H1 (cell line): ENCODE measurements at regions not wholly inside any gene's neighbourhood (a gene's known extent, or its start where the extent isn't known, plus 50 kb on each side); places are given as distances from the start of the nearest gene placed in this dataset.

Experiments
- CHD7 ChIP-seq: fragments of 300-600 bp; sonication (generic); IDR thresholded peaks from 2 replicates; pipeline ENCODE4 v1.7.1; 2012; ENCODE audit warnings: low read length, moderate library complexity, mild to moderate bottlenecking, inconsistent platforms; ENCODE audit not compliant: insufficient replicate concordance
- CTCF ChIP-seq, 3 experiments: IDR thresholded peaks; 1 replicate in 2 of 3; 2 replicates in 1 of 3; pipeline versions ENCODE4 v1.5.1 to v1.6.1; 2011; ENCODE audit warnings: low read length in 3 of 3, mild to moderate bottlenecking in 3 of 3, inconsistent platforms in 2 of 3, low read depth in 1 of 3, moderate library complexity in 1 of 3; ENCODE audit not compliant: insufficient read depth in 1 of 3; ENCODE audit errors: control extremely low read depth in 1 of 3
- HDAC6 ChIP-seq: IDR thresholded peaks from one replicate; pipeline ENCODE4 v1.7.1; 2012; ENCODE audit warnings: low read depth, mild to moderate bottlenecking, inconsistent platforms, low read length, moderate library complexity
- KDM1A ChIP-seq: fragments of 200-600, 300-600 bp; sonication (generic); IDR thresholded peaks from 2 replicates; pipeline ENCODE4 v1.7.1; 2016; ENCODE audit warnings: mild to moderate bottlenecking, low read length, borderline replicate concordance
- PHF8 ChIP-seq: fragments of 200-600 bp; sonication (generic); conservative IDR thresholded peaks from 2 replicates; pipeline ENCODE4 v1.7.1; 2012; ENCODE audit warnings: low read depth, mild to moderate bottlenecking, inconsistent platforms, low read length, moderate library complexity

GRCh38 chr7:10685040-10685439 is 288.6 kb upstream of the PHF14 start (continued):
- TF ChIP-seq CHD7 (no peak), PHF8 (no peak), KDM1A (no peak), CTCF (IDR thresholded peaks at IDR 0.05; ENCODE audit: control extremely low read depth in 1 of 3, insufficient read depth in 1 of 3, low read depth in 1 of 3, low read length in 3 of 3) (no peak), HDAC6 (no peak)
